MM.1S (cell line): ENCODE measurements at regions not wholly inside any gene's neighbourhood (a gene's known extent, or its start where the extent isn't known, plus 50 kb on each side); places are given as distances from the start of the nearest gene placed in this dataset.

Experiments
- DNase-seq: peaks from one replicate; pipeline ENCODE4 v3.0.0-alpha.2; 2015
- H2AFZ ChIP-seq: fragments of 300-600 bp; sonication (generic); 2 replicates; pipeline ENCODE4 v1.6.0; 2016; ENCODE audit warnings: antibody characterized with exemption, low read length
- H3F3A ChIP-seq: fragments of 300-600 bp; sonication (generic); 2 replicates; pipeline ENCODE4 v1.6.1; 2016; ENCODE audit warnings: mild to moderate bottlenecking, antibody characterized with exemption, low read length, moderate library complexity, mixed read lengths; ENCODE audit not compliant: insufficient read depth
- H3K27ac ChIP-seq: fragments of 300-600 bp; sonication (generic); 2 replicates; pipeline ENCODE4 v1.5.1; 2016; ENCODE audit warnings: mild to moderate bottlenecking, low read length
- H3K27me3 ChIP-seq: fragments of 300-600 bp; sonication (generic); replicated peaks from 2 replicates; pipeline ENCODE4 v1.6.0; 2016; ENCODE audit warnings: low read length; ENCODE audit not compliant: insufficient read depth
- H3K36me3 ChIP-seq: fragments of 300-600 bp; sonication (generic); replicated peaks from 2 replicates; pipeline ENCODE4 v1.6.1; 2016; ENCODE audit warnings: mild to moderate bottlenecking, low read length, mixed read lengths; ENCODE audit not compliant: insufficient read depth
- H3K4me1 ChIP-seq: fragments of 300-600 bp; sonication (generic); 2 replicates; pipeline ENCODE4 v1.6.1; 2016; ENCODE audit warnings: low read length, mixed read lengths
- H3K4me2 ChIP-seq: fragments of 300-600 bp; sonication (generic); 2 replicates; pipeline ENCODE4 v1.6.0; 2016; ENCODE audit warnings: low read depth, low read length
- H3K4me3 ChIP-seq: fragments of 300-600 bp; sonication (generic); 2 replicates; pipeline ENCODE4 v1.5.1; 2016; ENCODE audit warnings: low read length, mixed read lengths
- H3K79me2 ChIP-seq: fragments of 300-600 bp; sonication (generic); 2 replicates; pipeline ENCODE4 v1.6.1; 2016; ENCODE audit warnings: mixed run types, low read length, mixed read lengths
- H3K9ac ChIP-seq: fragments of 300-600 bp; sonication (generic); 2 replicates; pipeline ENCODE4 v1.6.1; 2016; ENCODE audit warnings: low read length, mixed read lengths
- H3K9me2 ChIP-seq: fragments of 300-600 bp; sonication (generic); replicated peaks from 2 replicates; pipeline ENCODE4 v1.6.1; 2016; ENCODE audit warnings: mild to moderate bottlenecking, low read length, mixed read lengths; ENCODE audit not compliant: insufficient read depth
- H3K9me3 ChIP-seq: fragments of 300-600 bp; sonication (generic); replicated peaks from 2 replicates; pipeline ENCODE4 v1.6.1; 2016; ENCODE audit warnings: mild to moderate bottlenecking, low read length, mixed read lengths; ENCODE audit not compliant: insufficient read depth
- H4K20me1 ChIP-seq: fragments of 300-600 bp; sonication (generic); 2 replicates; pipeline ENCODE4 v1.6.1; 2016; ENCODE audit warnings: mild to moderate bottlenecking, low read length, moderate library complexity, mixed read lengths; ENCODE audit not compliant: insufficient read depth
- EZH2 ChIP-seq: fragments of 300-600 bp; sonication (generic); optimal IDR thresholded peaks from 2 replicates; pipeline ENCODE3; 2017; ENCODE audit warnings: low read depth, mild to moderate bottlenecking, antibody characterized with exemption, low read length, mixed read lengths
- EZH2phosphoT487 ChIP-seq: fragments of 300-600 bp; sonication (generic); IDR thresholded peaks from 2 replicates; pipeline ENCODE4 v1.6.1; 2018; ENCODE audit warnings: antibody characterized with exemption, low read length
- TF ChIP-seq, protein P1 (sequence below): fragments of 300-600 bp; sonication (generic); IDR thresholded peaks from 2 replicates; pipeline ENCODE4 v1.5.1; 2016; ENCODE audit warnings: antibody characterized with exemption, low read length, mixed read lengths

DNA sequence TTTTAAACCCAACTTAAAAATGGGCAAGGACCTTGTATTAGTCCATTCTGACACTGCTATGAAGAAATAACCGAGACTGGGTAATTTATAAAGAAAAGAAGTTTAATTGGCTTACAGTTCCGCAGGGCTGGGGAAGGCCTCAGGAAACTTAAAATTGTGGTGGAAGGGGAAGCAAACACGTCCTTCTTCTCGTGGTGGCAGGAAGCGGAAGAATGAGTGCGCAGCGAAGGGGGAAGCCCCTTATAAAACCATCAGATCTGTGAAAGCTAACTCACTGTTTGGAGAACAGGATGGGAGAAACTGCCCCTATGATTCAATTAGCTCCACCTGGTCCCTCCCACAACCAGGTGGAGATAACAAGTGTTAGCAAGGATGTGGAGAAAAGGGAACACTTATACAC is 237.7 kb downstream of the SEC16B start:
- H3K4me1 ChIP-seq = no peaks in the 10 kb centered on the region
- H3K27ac ChIP-seq = no peak overlapping the region
- H3K27me3 ChIP-seq = no peaks in the 10 kb centered on the region
- no peaks in the 10 kb centered on the region for H3K36me3 ChIP-seq
- no peaks in the 10 kb centered on the region for H4K20me1 ChIP-seq
- no peak for DNase-seq
- H3F3A ChIP-seq = no peaks in the 10 kb centered on the region
- H2AFZ ChIP-seq = no peak overlapping the region
- H3K9me2 ChIP-seq = no peaks in the 10 kb centered on the region
- H3K79me2 ChIP-seq = no peaks in the 10 kb centered on the region
- TF ChIP-seq, protein P1, sequence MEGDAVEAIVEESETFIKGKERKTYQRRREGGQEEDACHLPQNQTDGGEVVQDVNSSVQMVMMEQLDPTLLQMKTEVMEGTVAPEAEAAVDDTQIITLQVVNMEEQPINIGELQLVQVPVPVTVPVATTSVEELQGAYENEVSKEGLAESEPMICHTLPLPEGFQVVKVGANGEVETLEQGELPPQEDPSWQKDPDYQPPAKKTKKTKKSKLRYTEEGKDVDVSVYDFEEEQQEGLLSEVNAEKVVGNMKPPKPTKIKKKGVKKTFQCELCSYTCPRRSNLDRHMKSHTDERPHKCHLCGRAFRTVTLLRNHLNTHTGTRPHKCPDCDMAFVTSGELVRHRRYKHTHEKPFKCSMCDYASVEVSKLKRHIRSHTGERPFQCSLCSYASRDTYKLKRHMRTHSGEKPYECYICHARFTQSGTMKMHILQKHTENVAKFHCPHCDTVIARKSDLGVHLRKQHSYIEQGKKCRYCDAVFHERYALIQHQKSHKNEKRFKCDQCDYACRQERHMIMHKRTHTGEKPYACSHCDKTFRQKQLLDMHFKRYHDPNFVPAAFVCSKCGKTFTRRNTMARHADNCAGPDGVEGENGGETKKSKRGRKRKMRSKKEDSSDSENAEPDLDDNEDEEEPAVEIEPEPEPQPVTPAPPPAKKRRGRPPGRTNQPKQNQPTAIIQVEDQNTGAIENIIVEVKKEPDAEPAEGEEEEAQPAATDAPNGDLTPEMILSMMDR = no peak
- no peak for TF ChIP-seq EZH2
- no peak for TF ChIP-seq EZH2phosphoT487
- H3K9ac ChIP-seq = no peak overlapping the region
- no peak overlapping the region for H3K4me3 ChIP-seq
- no peaks in the 10 kb centered on the region for H3K9me3 ChIP-seq
- H3K4me2 ChIP-seq = no peak overlapping the region

DNA sequence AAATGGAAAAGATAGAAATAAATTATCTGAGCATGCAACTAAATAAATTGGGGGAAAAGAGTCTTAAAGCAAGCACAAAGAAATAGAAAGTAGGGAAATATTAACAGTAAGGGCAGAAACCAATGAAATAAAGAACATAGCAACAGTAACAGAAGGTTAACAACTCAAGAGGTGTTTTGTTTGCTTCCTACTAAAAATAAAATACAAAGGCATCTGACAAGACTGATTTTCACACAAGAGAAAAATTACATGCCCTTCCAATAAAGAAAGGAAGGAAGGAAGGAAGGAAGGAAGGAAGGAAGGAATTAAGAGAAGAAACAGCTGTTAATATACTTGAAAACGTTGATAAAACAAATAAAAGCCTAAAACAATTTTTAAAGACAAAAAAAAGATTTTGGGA is 240.2 kb downstream of the SEC16B start:
- no peak overlapping the region for H3K9ac ChIP-seq

DNA sequence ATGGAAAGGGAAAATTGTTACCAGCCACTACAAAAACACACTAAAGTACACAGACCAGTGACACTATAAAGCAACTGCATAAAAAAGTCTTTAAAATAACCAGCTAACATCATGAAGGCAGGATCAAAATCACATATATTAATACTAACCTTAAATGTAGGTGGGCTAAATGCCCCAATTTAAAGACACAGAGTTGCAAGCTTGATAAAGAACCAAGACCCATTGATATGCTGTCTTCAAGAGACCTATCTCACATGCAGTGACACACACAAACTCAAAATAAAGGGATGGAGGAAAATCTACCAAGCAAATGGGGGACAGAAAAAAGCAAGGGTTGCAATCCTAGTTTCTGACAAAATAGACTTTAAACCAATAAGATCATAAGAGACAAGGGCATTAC is 246.3 kb downstream of the SEC16B start:
- Histone ChIP-seq H2AFZ (no peak overlapping the region), H3K9me2 (no peaks in the 10 kb centered on the region), H3K36me3 (no peaks in the 10 kb centered on the region), H3K4me3 (no peak overlapping the region), H3K27ac (no peak overlapping the region), H3K9me3 (no peaks in the 10 kb centered on the region), H3K4me2 (no peak overlapping the region), H3K4me1 (no peaks in the 10 kb centered on the region), H3K79me2 (no peaks in the 10 kb centered on the region), H3K27me3 (no peaks in the 10 kb centered on the region), H3F3A (no peaks in the 10 kb centered on the region), H3K9ac (no peak overlapping the region), H4K20me1 (no peaks in the 10 kb centered on the region)
- no peak for DNase-seq
- no peak for TF ChIP-seq EZH2
- TF ChIP-seq, protein P1 = no peak

More for the DNA sequence above, 240.2 kb downstream of the SEC16B start:
- Histone ChIP-seq H3K9me2 (no peaks in the 10 kb centered on the region), H3K36me3 (no peaks in the 10 kb centered on the region), H4K20me1 (no peaks in the 10 kb centered on the region), H3K4me3 (no peak overlapping the region), H3K9me3 (no peaks in the 10 kb centered on the region), H3K27ac (no peak overlapping the region), H3K27me3 (no peaks in the 10 kb centered on the region), H3F3A (no peaks in the 10 kb centered on the region), H3K4me2 (no peak overlapping the region), H3K4me1 (no peaks in the 10 kb centered on the region), H3K79me2 (no peaks in the 10 kb centered on the region), H2AFZ (no peak overlapping the region)
- no peak for TF ChIP-seq EZH2phosphoT487
- no peak for TF ChIP-seq EZH2
- TF ChIP-seq, protein P1 = no peak
- DNase-seq = no peak
